NB4 (cell line): ENCODE measurements at regions not wholly inside any gene's neighbourhood (a gene's known extent, or its start where the extent isn't known, plus 50 kb on each side); places are given as distances from the start of the nearest gene placed in this dataset.

ENCODE experiments used
- POLR2A ChIP-seq: IDR thresholded peaks from 2 replicates; pipeline ENCODE4 v1.6.1; 2011; ENCODE audit warnings: mild to moderate bottlenecking; ENCODE audit not compliant: insufficient read length; ENCODE audit errors: extremely low read depth
- TF ChIP-seq, protein P1 (sequence below): IDR thresholded peaks from one replicate; pipeline ENCODE4 v1.5.1; 2012; ENCODE audit warnings: low read depth, low read length

- TF ChIP-seq POLR2A, result no peak
- TF ChIP-seq, protein P1, sequence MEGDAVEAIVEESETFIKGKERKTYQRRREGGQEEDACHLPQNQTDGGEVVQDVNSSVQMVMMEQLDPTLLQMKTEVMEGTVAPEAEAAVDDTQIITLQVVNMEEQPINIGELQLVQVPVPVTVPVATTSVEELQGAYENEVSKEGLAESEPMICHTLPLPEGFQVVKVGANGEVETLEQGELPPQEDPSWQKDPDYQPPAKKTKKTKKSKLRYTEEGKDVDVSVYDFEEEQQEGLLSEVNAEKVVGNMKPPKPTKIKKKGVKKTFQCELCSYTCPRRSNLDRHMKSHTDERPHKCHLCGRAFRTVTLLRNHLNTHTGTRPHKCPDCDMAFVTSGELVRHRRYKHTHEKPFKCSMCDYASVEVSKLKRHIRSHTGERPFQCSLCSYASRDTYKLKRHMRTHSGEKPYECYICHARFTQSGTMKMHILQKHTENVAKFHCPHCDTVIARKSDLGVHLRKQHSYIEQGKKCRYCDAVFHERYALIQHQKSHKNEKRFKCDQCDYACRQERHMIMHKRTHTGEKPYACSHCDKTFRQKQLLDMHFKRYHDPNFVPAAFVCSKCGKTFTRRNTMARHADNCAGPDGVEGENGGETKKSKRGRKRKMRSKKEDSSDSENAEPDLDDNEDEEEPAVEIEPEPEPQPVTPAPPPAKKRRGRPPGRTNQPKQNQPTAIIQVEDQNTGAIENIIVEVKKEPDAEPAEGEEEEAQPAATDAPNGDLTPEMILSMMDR, result no peak
Measured at GRCh38 chrX:44071847-44072551, 98.8 kb upstream of the NDP start.
